ENCODE measurements at regions not wholly inside any gene's neighbourhood (a gene's known extent, or its start where the extent isn't known, plus 50 kb on each side); places are given as distances from the start of the nearest gene placed in this dataset.
"Not testable (repeated sequence)": the region's sequence is repeated elsewhere in the genome, so short reads cannot be mapped to it uniquely, and the experiment has no call there.

- H3K9me3 Mint-ChIP-seq = no peaks in the 10 kb centered on the region
- H3K27me3 Mint-ChIP-seq (ENCODE audit: low read depth, poor library complexity) = no peaks in the 10 kb centered on the region
- TF ChIP-seq, protein P1, sequence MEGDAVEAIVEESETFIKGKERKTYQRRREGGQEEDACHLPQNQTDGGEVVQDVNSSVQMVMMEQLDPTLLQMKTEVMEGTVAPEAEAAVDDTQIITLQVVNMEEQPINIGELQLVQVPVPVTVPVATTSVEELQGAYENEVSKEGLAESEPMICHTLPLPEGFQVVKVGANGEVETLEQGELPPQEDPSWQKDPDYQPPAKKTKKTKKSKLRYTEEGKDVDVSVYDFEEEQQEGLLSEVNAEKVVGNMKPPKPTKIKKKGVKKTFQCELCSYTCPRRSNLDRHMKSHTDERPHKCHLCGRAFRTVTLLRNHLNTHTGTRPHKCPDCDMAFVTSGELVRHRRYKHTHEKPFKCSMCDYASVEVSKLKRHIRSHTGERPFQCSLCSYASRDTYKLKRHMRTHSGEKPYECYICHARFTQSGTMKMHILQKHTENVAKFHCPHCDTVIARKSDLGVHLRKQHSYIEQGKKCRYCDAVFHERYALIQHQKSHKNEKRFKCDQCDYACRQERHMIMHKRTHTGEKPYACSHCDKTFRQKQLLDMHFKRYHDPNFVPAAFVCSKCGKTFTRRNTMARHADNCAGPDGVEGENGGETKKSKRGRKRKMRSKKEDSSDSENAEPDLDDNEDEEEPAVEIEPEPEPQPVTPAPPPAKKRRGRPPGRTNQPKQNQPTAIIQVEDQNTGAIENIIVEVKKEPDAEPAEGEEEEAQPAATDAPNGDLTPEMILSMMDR (IDR thresholded peaks at IDR 0.05) = no peak
- no peaks in the 10 kb centered on the region for H3K36me3 Mint-ChIP-seq (ENCODE audit: low read depth)
- no peak overlapping the region for H3K27ac Mint-ChIP-seq
- no peaks in the 10 kb centered on the region for H3K4me1 Mint-ChIP-seq
- no peak overlapping the region for H3K4me3 Mint-ChIP-seq
- DNase-seq = no peak
Observed at GRCh38 chr3:84717894-84718293, 240.9 kb upstream of the CADM2 start.

DNA sequence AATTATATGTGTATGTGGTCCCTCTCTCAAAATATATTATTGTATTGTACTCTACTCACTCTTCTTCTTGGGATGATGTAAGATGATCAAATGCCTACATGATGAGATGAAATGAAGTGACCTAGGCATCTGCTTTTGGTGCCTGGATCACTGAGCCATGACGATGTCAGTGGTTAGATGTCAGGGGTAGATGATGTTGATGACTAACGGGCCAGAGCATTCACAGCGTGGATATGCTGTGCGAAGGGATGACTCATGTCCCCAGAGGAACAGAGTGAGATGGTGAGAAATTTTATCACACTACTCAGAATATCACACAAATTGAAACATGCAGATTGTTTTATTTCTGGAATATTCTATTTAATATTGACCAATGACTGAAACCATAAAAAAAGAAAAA lies 233.9 kb upstream of the CADM2 start:
- H3K4me3 Mint-ChIP-seq = no peak overlapping the region
- no peaks in the 10 kb centered on the region for H3K36me3 Mint-ChIP-seq (ENCODE audit: low read depth)
- no peaks in the 10 kb centered on the region for H3K9me3 Mint-ChIP-seq
- no peak overlapping the region for H3K27ac Mint-ChIP-seq
- no peaks in the 10 kb centered on the region for H3K27me3 Mint-ChIP-seq (ENCODE audit: low read depth, poor library complexity)
- TF ChIP-seq, protein P1 (IDR thresholded peaks at IDR 0.05) = no peak
- no peaks in the 10 kb centered on the region for H3K4me1 Mint-ChIP-seq
- no peak for DNase-seq

- H3K9me3 Mint-ChIP-seq = no peaks in the 10 kb centered on the region
- TF ChIP-seq, protein P1 (IDR thresholded peaks at IDR 0.05) = no peak
- no peak for DNase-seq
- H3K4me1 Mint-ChIP-seq = no peaks in the 10 kb centered on the region
- H3K36me3 Mint-ChIP-seq (ENCODE audit: low read depth) = no peaks in the 10 kb centered on the region
- H3K27me3 Mint-ChIP-seq (ENCODE audit: low read depth, poor library complexity) = no peaks in the 10 kb centered on the region
- H3K4me3 Mint-ChIP-seq = no peak overlapping the region
- no peak overlapping the region for H3K27ac Mint-ChIP-seq
Observed at GRCh38 chr3:84727616-84728015, 231.2 kb upstream of the CADM2 start.

- not testable (repeated sequence) for H3K9me3 Mint-ChIP-seq, H3K27ac Mint-ChIP-seq, DNase-seq
Observed at GRCh38 chr3:84734731-84735130, 224.1 kb upstream of the CADM2 start.

GRCh38 chr3:84738086-84738485 lies 220.7 kb upstream of the CADM2 start:
- no peaks in the 10 kb centered on the region for H3K9me3 Mint-ChIP-seq
- no peak for DNase-seq
- no peaks in the 10 kb centered on the region for H3K36me3 Mint-ChIP-seq (ENCODE audit: low read depth)
- TF ChIP-seq, protein P1 (IDR thresholded peaks at IDR 0.05) = no peak
- no peaks in the 10 kb centered on the region for H3K4me1 Mint-ChIP-seq
- H3K27me3 Mint-ChIP-seq (ENCODE audit: low read depth, poor library complexity) = peaks cover 3% of the 10 kb centered on the region
- H3K4me3 Mint-ChIP-seq = no peak overlapping the region
- H3K27ac Mint-ChIP-seq = no peak overlapping the region

More at GRCh38 chr3:84734731-84735130, 224.1 kb upstream of the CADM2 start:
- not testable (repeated sequence) for H3K4me3 Mint-ChIP-seq; H3K36me3 Mint-ChIP-seq (ENCODE audit: low read depth); H3K27me3 Mint-ChIP-seq (ENCODE audit: low read depth, poor library complexity); H3K4me1 Mint-ChIP-seq

DNA sequence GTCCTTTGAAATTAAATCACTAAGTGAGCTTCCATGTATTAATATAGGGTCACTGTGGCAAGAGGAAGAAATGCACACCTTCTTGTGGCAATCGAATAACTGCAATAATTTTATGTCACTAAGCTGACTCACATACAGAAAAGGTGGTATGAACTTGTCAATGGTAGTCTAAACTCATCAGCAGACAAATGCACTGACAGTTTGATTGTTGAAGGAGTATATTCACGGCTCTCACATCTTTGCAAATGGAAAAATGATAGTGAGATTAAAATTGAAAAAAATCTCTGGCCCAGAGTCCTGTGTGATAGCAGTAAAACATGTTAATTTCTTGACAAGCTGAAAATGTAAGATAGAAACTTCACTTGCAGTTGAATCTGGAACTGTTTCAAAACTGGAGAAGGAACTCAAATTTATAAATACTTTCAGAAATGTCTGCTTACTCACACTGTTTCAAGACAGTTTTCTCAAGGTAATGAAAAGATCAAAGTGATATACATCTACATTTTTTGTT lies 215.8 kb upstream of the CADM2 start:
- no peak for DNase-seq
- H3K36me3 Mint-ChIP-seq (ENCODE audit: low read depth) = no peaks in the 10 kb centered on the region
- TF ChIP-seq, protein P1 (IDR thresholded peaks at IDR 0.05) = no peak
- H3K4me1 Mint-ChIP-seq = peaks cover 5% of the 10 kb centered on the region
- H3K9me3 Mint-ChIP-seq = no peaks in the 10 kb centered on the region
- no peaks in the 10 kb centered on the region for H3K27me3 Mint-ChIP-seq (ENCODE audit: low read depth, poor library complexity)
- H3K27ac Mint-ChIP-seq = no peak overlapping the region
- no peak overlapping the region for H3K4me3 Mint-ChIP-seq
